CD4-positive, alpha-beta T cell treated with Interleukin-15 for 4 hours (primary cell): ENCODE measurements at regions not wholly inside any gene's neighbourhood (a gene's known extent, or its start where the extent isn't known, plus 50 kb on each side); places are given as distances from the start of the nearest gene placed in this dataset.

Source experiments
- DNase-seq: peaks from one replicate; pipeline ENCODE4 v3.0.0-alpha.2; 2020; ENCODE audit warnings: low spot score

DNA sequence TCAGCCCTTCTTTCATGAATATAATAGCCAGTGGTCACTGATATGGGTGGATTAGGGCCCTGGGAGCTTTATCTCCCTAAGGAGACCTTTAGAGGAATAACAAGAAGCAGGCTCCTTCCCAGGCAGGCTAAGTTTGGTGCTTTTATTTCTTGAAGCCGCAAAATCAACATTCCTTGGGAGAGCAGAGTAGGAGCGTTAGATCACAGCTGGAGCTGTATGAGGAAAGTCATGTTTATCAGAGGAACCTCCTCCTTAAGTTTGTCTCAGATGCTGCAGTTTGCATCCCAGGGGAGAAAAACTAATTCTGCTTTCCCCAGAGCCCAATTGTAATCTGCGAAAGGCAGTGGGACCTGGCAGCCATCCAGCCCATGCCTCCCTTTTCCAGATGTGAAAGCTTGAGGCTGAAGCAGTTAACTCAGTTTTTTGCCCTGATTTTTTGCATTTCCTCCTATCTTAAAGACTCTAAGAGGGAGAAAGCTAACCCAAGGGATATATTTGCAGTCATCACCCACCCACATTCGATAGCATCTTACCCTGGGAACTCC is 186.0 kb upstream of the FRMPD4 start:
- no peak for DNase-seq

- no peak for DNase-seq
Observed at GRCh38 chrX:11953615-11954014, 184.7 kb upstream of the FRMPD4 start.

GRCh38 chrX:11954176-11954575 is 184.1 kb upstream of the FRMPD4 start:
- no peak for DNase-seq

DNA sequence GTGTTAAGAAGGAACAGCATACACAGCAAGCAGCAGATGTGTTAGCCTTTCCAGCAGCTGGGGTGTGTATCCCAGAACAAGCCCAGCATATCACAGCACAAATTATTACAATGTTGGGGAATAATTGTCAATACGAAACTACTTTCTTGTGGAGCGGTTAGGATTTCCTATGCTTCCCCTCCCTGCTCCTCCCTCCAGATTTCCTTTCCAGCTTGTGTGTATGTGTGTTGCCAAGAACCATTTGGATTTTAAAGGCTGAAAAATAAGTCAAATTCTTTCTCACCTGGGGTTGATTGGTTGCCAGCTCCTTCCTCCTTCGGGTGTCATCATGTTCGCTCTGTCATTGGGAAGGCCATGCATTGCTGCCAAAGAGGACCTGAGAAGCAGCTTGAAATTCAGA is 178.2 kb upstream of the FRMPD4 start:
- DNase-seq, result no peak

GRCh38 chrX:11965436-11965835 is 172.8 kb upstream of the FRMPD4 start:
- no peak for DNase-seq

DNA sequence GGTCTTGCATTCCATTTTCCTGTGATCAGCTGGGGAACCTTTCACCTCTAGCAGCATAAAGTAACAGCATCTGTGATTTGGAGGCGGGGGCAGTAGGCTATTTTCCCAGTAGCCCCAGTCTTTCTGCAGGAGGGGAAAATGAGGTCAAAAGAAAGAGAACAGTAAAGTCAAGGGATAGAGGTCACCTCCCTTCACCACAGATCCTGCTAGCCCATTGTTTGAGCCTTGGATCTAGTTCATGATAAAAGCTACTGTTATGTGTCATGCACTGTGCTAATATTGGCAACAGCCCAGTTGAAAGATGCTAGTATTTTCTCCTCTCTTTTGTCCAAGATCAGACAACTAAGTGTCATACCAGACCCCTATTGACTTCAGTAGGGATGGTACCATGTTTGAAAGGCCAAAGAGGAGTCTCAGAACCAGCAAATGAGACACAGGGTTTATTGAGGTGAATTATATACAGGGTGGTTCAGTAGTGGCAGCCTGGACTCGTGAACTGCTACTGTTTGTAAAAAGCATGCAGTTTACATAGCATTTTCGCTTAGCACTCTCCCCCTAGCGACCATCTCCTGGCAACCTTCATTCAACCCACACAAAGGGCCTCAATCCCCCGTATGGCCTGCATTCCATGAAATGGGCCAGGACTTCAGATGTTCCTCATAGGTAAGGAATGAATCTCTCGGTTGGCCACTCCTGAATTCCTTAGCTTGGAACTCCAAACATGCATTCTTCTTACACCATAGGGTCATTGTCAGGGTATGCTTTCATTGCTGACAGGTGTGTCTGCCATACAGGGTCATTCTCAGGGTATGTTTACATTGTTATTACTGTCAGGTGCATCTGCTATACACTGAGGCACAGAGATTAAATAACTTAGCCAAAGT is 170.0 kb upstream of the FRMPD4 start:
- no peak for DNase-seq

- no peak for DNase-seq
Observed at GRCh38 chrX:11968991-11969390, 169.3 kb upstream of the FRMPD4 start.

- DNase-seq, result no peak
Observed at GRCh38 chrX:11970578-11971359, 167.5 kb upstream of the FRMPD4 start.

GRCh38 chrX:11976663-11977062 is 161.6 kb upstream of the FRMPD4 start:
- no peak for DNase-seq

- DNase-seq, result no peak
Observed at GRCh38 chrX:11992271-11992670, 146.0 kb upstream of the FRMPD4 start.

- no peak for DNase-seq
Observed at GRCh38 chrX:11995146-11995545, 143.1 kb upstream of the FRMPD4 start.

GRCh38 chrX:11996810-11997209 is 141.5 kb upstream of the FRMPD4 start:
- DNase-seq, result no peak

- no peak for DNase-seq
Observed at GRCh38 chrX:11998944-11999343, 139.3 kb upstream of the FRMPD4 start.

- no peak for DNase-seq
Observed at GRCh38 chrX:12002876-12003275, 135.4 kb upstream of the FRMPD4 start.

DNA sequence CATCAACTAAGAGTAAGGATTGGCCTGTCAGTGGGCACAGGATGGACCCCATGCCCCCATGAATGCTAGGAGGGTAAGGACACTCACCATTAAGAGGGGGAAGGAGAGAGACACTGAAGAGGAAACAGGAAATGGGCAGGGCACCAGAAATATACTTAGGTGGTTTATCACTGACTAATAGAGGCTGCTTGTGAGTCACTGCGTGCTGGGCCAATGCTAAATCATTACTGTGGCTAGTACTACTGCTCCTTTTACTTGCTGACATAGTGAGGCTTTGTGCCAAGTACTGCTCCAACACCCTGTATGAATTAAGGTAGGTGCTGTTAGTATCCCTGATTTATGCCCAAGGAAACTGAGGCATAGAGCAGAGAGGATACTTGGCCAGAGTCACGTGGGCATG is 130.4 kb upstream of the FRMPD4 start:
- DNase-seq, result no peak

DNA sequence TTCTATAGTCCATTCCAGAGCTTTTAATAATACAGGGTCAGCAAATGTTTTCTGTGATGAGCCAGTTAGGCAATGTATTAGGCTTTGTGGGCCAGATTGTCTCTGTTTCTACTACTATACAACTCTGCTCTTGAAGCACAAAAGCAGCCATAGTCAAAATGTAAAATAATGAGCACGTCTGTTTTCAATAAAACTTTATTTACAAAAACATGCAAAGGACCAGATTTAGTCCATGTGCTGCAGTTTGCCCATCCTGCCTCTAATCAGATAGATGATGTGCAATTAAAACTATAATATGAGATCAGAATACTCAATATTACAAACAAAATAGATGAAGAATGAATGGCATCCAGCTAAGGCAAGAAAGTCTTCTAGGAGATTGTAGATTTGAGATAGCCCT is 127.8 kb upstream of the FRMPD4 start:
- DNase-seq, result no peak

DNA sequence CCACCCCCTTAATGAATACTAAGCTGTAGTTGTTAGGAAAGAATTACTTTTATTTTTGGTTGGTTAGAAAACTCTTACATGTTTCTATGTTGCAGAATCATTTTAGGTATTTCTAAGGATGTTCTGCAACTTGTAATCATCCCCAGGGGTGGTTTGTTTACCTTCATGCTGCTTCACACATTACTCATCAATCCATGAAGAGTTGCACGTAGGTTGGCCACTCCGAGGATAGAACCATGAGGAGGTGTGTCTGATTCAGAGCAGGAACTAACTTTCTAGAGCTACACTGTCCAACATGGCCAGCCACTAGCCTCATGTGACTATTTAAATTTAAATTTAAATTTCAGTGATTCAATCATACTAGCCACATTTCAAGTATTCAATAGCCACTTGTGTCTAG is 127.2 kb upstream of the FRMPD4 start:
- DNase-seq, result no peak

DNA sequence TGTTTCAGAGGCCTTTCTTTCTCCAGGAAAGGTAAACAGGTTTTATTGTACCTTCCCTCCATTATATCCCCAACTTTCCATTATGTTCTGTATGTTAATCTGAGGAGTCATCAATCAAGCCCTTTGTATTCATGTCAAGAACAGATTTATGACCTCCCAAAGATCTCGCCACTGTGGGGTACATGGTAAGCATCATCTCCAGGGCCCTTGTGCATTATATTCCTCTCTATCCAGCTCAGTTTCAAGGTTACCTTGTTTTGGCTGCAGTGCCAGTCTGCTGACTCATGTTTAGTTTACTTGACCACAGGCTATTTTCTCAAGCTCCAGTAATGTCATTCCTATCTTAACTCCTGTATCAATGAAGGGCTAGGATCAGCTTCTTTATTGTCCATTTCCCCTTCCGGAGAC is 125.1 kb upstream of the FRMPD4 start:
- no peak for DNase-seq

GRCh38 chrX:12021698-12022097 is 116.6 kb upstream of the FRMPD4 start:
- no peak for DNase-seq

DNA sequence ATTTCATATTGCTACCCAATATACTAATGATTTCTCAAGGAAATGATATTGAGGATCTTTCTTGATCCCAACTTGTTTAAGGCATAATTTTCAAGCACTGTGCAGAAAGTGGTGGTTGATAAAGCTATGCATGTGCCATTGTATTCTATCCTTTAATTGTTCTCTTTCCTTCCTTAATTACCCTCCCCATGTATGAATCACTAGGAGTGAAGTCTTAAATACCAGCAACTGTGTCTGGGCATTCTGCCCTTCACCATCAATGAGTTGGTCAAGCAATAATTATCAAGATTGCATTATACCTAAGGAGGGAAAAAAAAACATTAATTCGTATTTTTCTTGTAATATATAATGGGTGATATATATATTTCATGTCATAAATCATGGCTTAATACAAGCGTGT is 111.8 kb upstream of the FRMPD4 start:
- no peak for DNase-seq

GRCh38 chrX:12032082-12032481 is 106.2 kb upstream of the FRMPD4 start:
- no peak for DNase-seq

DNA sequence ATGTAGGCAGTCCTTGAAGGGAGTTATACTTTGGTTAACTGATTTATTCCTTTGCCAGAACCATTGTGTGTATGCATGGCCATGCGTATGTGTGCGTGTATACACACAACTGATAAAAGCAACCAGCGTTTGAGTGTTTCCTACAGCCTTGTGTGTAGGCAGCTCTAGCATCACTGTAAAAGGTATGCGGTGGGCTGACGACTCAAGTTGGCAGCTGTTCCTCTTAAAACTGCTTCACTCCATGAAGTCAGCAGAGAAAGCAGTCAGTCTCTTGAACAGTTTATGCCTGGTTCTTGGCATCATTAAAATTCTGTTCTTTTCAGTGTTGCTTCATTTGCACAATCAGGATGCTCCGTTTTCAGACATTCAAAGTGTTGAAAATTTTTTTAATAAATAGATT is 103.5 kb upstream of the FRMPD4 start:
- no peak for DNase-seq

DNA sequence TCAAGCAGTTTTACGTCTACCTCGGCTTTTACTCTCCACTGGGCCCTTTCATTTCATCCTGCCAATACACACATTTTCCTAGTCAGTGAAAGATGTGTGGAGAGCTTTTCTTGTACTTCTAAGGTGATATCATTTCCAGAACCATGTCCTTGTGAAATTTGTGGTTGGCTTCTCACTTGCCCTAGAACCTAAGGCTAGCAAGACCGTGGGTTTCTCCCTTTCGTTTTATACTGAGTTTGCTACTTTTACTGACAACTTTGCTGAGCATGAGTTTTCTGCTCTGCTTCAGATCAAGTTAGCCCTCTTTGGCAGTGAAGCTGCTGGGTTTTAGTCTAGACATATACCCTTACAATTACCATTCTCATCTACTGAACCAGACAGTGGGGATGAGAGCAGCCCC is 95.7 kb upstream of the FRMPD4 start:
- no peak for DNase-seq
